Progenitor cell of endocrine pancreas (in vitro differentiated cells): ENCODE measurements at regions not wholly inside any gene's neighbourhood (a gene's known extent, or its start where the extent isn't known, plus 50 kb on each side); places are given as distances from the start of the nearest gene placed in this dataset.

Experiments used
- DNase-seq: peaks from one replicate; pipeline ENCODE4 v3.0.0; 2021; ENCODE audit warnings: low spot score; ENCODE audit not compliant: unreplicated experiment
- H3K27ac Mint-ChIP-seq: 2 replicates; pipeline ENCODE4 v1.8.0; 2021; ENCODE audit warnings: mild to moderate bottlenecking, moderate library complexity, mixed read lengths
- H3K27me3 Mint-ChIP-seq: 2 replicates; pipeline ENCODE4 v1.8.0; 2021; ENCODE audit warnings: mixed read lengths
- H3K36me3 Mint-ChIP-seq: 2 replicates; pipeline ENCODE4 v1.8.0; 2022; ENCODE audit warnings: mixed read lengths; ENCODE audit not compliant: insufficient read depth
- H3K4me1 Mint-ChIP-seq: 2 replicates; pipeline ENCODE4 v1.8.0; 2021; ENCODE audit warnings: low read depth, mixed read lengths
- H3K4me3 Mint-ChIP-seq: 2 replicates; pipeline ENCODE4 v1.8.0; 2021; ENCODE audit warnings: low read depth, mild to moderate bottlenecking, moderate library complexity, mixed read lengths
- H3K9me3 Mint-ChIP-seq: 2 replicates; pipeline ENCODE4 v1.8.0; 2021; ENCODE audit warnings: low read depth, mixed read lengths
- TF ChIP-seq, protein P1 (sequence below): fragments of 200-600 bp; sonication (generic); IDR thresholded peaks from one replicate; pipeline ENCODE4 v1.5.0; 2021; ENCODE audit warnings: antibody characterized with exemption, mild to moderate bottlenecking; ENCODE audit not compliant: unreplicated experiment

DNA sequence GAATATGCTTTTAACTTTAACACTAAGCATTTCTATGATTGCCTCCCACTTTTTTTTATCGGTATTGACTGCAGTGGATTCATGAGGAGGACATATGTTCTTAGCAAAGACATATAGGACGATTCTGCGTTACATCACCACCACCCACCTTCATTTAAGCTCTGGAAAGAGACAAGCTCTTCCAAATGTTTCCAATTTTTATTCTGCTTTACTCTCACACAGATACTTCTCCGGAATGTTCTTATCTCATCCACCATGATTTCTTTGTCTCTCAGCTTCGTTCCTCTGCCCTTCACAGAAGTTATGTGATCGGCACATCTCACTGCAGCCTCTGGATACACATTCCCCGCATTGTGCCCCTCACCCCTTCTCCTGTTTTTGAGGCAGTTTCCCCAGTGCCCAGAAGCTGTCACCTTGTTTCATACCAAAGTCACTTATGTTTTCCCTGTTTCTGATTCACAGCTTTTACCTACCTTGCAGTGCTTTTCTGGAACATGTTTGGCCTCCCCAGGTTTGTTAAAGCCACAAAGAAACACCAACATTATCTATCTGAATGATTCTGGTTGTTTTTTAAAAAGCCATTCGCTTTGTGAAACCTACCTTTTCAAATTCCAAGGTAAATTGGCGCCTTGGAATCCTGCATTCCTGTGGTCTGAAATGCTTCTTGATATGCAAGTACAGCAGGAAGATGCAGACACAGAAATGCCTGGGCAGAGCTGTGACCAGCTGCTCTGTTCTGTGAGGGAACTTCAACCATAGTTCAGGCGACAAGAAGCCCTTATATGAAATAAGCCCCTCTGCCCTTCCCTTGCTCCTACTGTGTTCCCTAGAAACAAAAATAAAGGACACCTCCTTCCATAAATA is 1020.2 kb downstream of the TTLL7 start:
- DNase-seq: no peak
- no peak overlapping the region for H3K4me3 Mint-ChIP-seq
- no peaks in the 10 kb centered on the region for H3K9me3 Mint-ChIP-seq
- no peaks in the 10 kb centered on the region for H3K27me3 Mint-ChIP-seq
- no peak overlapping the region for H3K27ac Mint-ChIP-seq
- peaks cover 20% of the 10 kb centered on the region for H3K4me1 Mint-ChIP-seq
- TF ChIP-seq, protein P1, sequence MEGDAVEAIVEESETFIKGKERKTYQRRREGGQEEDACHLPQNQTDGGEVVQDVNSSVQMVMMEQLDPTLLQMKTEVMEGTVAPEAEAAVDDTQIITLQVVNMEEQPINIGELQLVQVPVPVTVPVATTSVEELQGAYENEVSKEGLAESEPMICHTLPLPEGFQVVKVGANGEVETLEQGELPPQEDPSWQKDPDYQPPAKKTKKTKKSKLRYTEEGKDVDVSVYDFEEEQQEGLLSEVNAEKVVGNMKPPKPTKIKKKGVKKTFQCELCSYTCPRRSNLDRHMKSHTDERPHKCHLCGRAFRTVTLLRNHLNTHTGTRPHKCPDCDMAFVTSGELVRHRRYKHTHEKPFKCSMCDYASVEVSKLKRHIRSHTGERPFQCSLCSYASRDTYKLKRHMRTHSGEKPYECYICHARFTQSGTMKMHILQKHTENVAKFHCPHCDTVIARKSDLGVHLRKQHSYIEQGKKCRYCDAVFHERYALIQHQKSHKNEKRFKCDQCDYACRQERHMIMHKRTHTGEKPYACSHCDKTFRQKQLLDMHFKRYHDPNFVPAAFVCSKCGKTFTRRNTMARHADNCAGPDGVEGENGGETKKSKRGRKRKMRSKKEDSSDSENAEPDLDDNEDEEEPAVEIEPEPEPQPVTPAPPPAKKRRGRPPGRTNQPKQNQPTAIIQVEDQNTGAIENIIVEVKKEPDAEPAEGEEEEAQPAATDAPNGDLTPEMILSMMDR: no peak
- no peaks in the 10 kb centered on the region for H3K36me3 Mint-ChIP-seq

DNA sequence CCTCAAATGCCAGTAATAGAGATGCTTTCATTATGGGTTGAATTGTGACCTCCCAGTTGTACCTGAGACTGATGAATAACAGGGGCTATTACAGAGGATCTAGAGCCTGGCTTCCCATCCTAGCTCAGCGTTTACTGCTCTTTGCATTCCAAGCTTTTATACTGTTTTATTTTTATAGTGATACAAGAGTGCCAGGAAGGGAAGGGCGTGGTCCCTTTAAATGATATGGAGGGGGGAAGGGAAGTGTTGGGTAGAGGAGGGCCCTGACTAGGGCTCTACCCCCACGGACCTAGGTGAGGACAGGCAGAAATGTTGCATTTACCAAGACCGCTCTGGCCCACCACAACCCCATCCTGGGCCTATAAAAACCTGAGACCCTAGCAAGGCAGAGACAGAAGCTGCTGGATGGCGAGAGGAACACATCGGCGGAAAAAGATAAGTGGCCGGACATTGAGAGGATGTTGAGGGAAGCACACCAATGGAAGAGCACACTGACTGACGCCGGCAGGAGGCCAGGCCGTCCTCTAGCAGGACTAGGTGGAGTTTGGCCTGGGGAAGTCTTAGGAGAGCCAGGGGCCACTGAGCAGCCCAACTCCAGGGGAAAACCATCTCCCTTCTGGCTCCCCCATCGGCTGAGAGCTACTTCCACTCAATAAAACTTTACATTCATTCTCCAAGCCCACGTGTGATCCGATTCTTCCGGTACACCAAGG is 1025.9 kb downstream of the TTLL7 start:
- H3K36me3 Mint-ChIP-seq: no peaks in the 10 kb centered on the region

DNA sequence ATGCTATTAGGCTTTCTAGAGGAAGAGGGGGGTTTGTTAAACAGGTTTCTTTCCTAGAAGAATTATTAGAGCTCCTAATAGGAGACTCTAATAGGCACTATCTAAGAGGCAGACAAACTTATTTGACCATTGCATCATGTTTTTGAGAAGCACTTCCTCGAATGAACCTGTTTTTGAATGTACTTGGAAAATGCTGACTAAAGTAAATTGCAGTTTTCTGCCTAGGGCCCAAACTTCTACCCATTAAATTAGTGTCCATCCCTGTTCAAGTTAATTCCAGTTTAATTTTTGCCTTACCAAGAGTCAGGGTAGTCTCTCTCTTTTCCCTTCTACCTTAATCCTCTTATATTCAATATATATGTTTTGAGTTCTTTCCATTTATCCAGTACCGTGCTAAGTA is 1029.6 kb downstream of the TTLL7 start:
- H3K4me3 Mint-ChIP-seq: no peak overlapping the region
- no peaks in the 10 kb centered on the region for H3K27me3 Mint-ChIP-seq
- TF ChIP-seq, protein P1: no peak
- H3K9me3 Mint-ChIP-seq: no peaks in the 10 kb centered on the region
- no peak overlapping the region for H3K27ac Mint-ChIP-seq
- H3K36me3 Mint-ChIP-seq: no peaks in the 10 kb centered on the region
- no peaks in the 10 kb centered on the region for H3K4me1 Mint-ChIP-seq
- DNase-seq: no peak

More for the DNA sequence above, 1025.9 kb downstream of the TTLL7 start:
- DNase-seq: no peak
- TF ChIP-seq, protein P1: no peak
- Mint-ChIP-seq H3K4me1 (no peaks in the 10 kb centered on the region), H3K27ac (no peak overlapping the region), H3K27me3 (no peaks in the 10 kb centered on the region), H3K9me3 (no peaks in the 10 kb centered on the region), H3K4me3 (no peak overlapping the region)

DNA sequence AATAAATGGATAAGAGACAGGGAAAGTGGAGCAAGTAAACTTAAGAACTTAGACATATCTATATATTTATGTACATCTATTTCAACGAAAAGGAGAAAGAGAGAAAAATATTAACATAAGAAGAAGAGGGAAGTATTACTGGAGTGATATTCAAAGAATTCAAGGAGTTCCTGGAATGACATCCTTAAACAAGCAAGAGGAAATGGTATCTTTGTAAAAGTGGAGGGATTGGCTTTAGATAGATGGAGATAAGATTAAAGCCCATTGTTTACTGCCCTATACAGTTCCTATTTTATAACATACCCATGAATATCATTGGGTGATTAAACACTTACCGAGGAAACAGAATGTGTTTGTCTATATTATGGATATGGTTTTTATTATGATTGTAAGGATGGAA is 1036.3 kb downstream of the TTLL7 start:
- Mint-ChIP-seq H3K36me3 (no peaks in the 10 kb centered on the region), H3K27me3 (no peaks in the 10 kb centered on the region), H3K27ac (no peak overlapping the region), H3K4me3 (no peak overlapping the region), H3K4me1 (no peaks in the 10 kb centered on the region), H3K9me3 (no peaks in the 10 kb centered on the region)
- no peak for DNase-seq
- TF ChIP-seq, protein P1: no peak

DNA sequence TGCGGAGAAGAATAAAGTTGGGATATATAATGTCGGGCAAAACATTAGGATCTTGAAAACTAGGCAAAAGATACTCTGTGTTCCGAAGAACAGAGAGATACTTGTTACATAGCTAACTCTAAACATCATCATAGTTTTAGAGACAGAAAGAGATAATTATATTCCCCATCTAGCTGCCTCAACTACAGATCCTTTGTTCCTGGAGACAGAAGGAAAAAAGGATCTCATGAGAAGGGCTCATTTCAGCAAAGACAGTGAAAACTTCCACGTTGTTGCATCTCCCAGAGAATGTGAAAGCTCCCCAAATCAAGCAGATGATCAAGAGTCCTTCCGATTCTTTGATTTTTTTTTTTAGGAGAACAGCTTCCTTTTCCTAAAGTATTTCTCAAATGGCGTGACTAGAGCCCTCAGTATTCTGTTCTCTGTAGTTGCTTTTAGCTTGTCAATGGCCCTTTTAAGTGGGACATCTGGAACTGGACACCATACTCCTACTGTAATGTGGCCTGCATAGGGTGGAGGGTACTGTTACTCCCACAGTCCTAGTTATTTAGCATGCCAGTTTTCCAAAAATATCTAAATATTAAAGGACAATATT is 1048.2 kb downstream of the TTLL7 start:
- Mint-ChIP-seq H3K36me3 (no peaks in the 10 kb centered on the region), H3K4me1 (no peaks in the 10 kb centered on the region), H3K27ac (no peak overlapping the region), H3K9me3 (no peaks in the 10 kb centered on the region), H3K4me3 (no peak overlapping the region), H3K27me3 (no peaks in the 10 kb centered on the region)
- DNase-seq: no peak
- TF ChIP-seq, protein P1: no peak
